WTC11 (cell line): ENCODE measurements at regions not wholly inside any gene's neighbourhood (a gene's known extent, or its start where the extent isn't known, plus 50 kb on each side); places are given as distances from the start of the nearest gene placed in this dataset.

Source experiments
- ATAC-seq: fragments of 200-7000 bp; cut with Tn5 transposase; 2 replicates; pipeline ENCODE4 v1.10.0; 2021; ENCODE audit warnings: mild to moderate bottlenecking, moderate library complexity
- CTCF ChIA-PET: fragments of 300-600 bp; sonication (Branson Sonifier 250); formaldehyde crosslinking; loops from one replicate; lab custom pipeline; 2021; ENCODE audit warnings: antibody characterized with exemption; lab: Charles Lee
- POLR2A ChIA-PET: fragments of 350-600 bp; sonication (Branson Sonifier 250); formaldehyde crosslinking; loops from one replicate; lab custom pipeline; 2021; ENCODE audit warnings: antibody characterized with exemption; lab: Charles Lee
- DNase-seq: peaks from one replicate; pipeline ENCODE4 v3.0.0; 2021; ENCODE audit warnings: low spot score
- H3K27ac Mint-ChIP-seq: 2 replicates; pipeline ENCODE4 v1.8.0; 2021; ENCODE audit warnings: mixed read lengths
- H3K27me3 Mint-ChIP-seq: 2 replicates; pipeline ENCODE4 v1.8.0; 2021; ENCODE audit warnings: low read depth, mild to moderate bottlenecking, moderate library complexity, mixed read lengths
- H3K36me3 Mint-ChIP-seq: 2 replicates; pipeline ENCODE4 v1.8.0; 2021; ENCODE audit warnings: mixed read lengths
- H3K4me1 Mint-ChIP-seq: 2 replicates; pipeline ENCODE4 v1.8.0; 2022; ENCODE audit warnings: mixed read lengths
- H3K4me3 Mint-ChIP-seq: 2 replicates; pipeline ENCODE4 v1.8.0; 2021; ENCODE audit warnings: mild to moderate bottlenecking, moderate library complexity, mixed read lengths
- H3K9me3 Mint-ChIP-seq: 2 replicates; pipeline ENCODE4 v1.8.0; 2021; ENCODE audit warnings: mixed read lengths
- EMX1 ChIP-seq: fragments of 250-450 bp; sonication (Bioruptor Pico); IDR thresholded peaks from 2 replicates; pipeline ENCODE4 v1.8.0; 2021; ENCODE audit warnings: mild to moderate bottlenecking
- ETV6 ChIP-seq: sonication (generic); formaldehyde crosslinking; IDR thresholded peaks from 2 replicates; pipeline ENCODE4 v1.8.1; 2022; ENCODE audit warnings: mild to moderate bottlenecking, missing genetic modification reagents
- FOXP1 ChIP-seq: sonication (generic); formaldehyde crosslinking; IDR thresholded peaks from 2 replicates; pipeline ENCODE4 v1.8.0; 2022; ENCODE audit warnings: missing genetic modification reagents, mild to moderate bottlenecking, moderate library complexity, borderline replicate concordance
- IRF2 ChIP-seq: sonication (generic); formaldehyde crosslinking; IDR thresholded peaks from 2 replicates; pipeline ENCODE4 v1.8.0; 2022; ENCODE audit warnings: low read depth, missing genetic modification reagents, borderline replicate concordance
- MXD4 ChIP-seq: fragments of 250-450 bp; sonication (Bioruptor Pico); IDR thresholded peaks from 2 replicates; pipeline ENCODE4 v1.8.0; 2021; ENCODE audit warnings: mild to moderate bottlenecking, moderate library complexity, borderline replicate concordance
- NFE2L1 ChIP-seq: sonication (generic); formaldehyde crosslinking; IDR thresholded peaks from 2 replicates; pipeline ENCODE4 v1.8.1; 2023; ENCODE audit warnings: missing genetic modification reagents
- NR3C1 ChIP-seq: sonication (generic); formaldehyde crosslinking; conservative IDR thresholded peaks from 2 replicates; pipeline ENCODE4 v1.8.1; 2023; ENCODE audit warnings: low read depth, mild to moderate bottlenecking, missing genetic modification reagents
- SMAD4 ChIP-seq: sonication (generic); formaldehyde crosslinking; IDR thresholded peaks from 2 replicates; pipeline ENCODE4 v1.8.0; 2022; ENCODE audit warnings: mild to moderate bottlenecking, missing genetic modification reagents
- SP1 ChIP-seq: sonication (generic); formaldehyde crosslinking; conservative IDR thresholded peaks from 2 replicates; pipeline ENCODE4 v1.8.1; 2022; ENCODE audit warnings: missing genetic modification reagents
- ZBTB21 ChIP-seq: sonication (generic); formaldehyde crosslinking; IDR thresholded peaks from 2 replicates; pipeline ENCODE4 v1.8.1; 2023; ENCODE audit warnings: mild to moderate bottlenecking, missing genetic modification reagents, borderline replicate concordance
- ZNF219 ChIP-seq: sonication (generic); formaldehyde crosslinking; IDR thresholded peaks from 2 replicates; pipeline ENCODE4 v1.8.0; 2023; ENCODE audit warnings: missing genetic modification reagents, mild to moderate bottlenecking, borderline replicate concordance
- TF ChIP-seq, protein P1 (sequence below): sonication (generic); formaldehyde crosslinking; IDR thresholded peaks from 2 replicates; pipeline ENCODE4 v1.8.1; 2022; ENCODE audit warnings: low read depth, mild to moderate bottlenecking, moderate library complexity, missing genetic modification reagents, borderline replicate concordance
- TF ChIP-seq, protein P2 (sequence below): sonication (generic); formaldehyde crosslinking; IDR thresholded peaks from 2 replicates; pipeline ENCODE4 v1.8.1; 2023; ENCODE audit warnings: mild to moderate bottlenecking, missing genetic modification reagents
- TF ChIP-seq, protein P3 (sequence below): sonication (generic); formaldehyde crosslinking; IDR thresholded peaks from 2 replicates; pipeline ENCODE4 v1.8.1; 2022; ENCODE audit warnings: mild to moderate bottlenecking, moderate library complexity, missing genetic modification reagents
- TF ChIP-seq, protein P4 (sequence below): fragments of 250-450 bp; sonication (Bioruptor Pico); conservative IDR thresholded peaks from 2 replicates; pipeline ENCODE4 v1.9.0; 2021; ENCODE audit warnings: mild to moderate bottlenecking
- TF ChIP-seq, protein P5 (sequence below): fragments of 200-600 bp; IDR thresholded peaks from 2 replicates; pipeline ENCODE4 v1.8.0; 2022; ENCODE audit warnings: antibody characterized with exemption
- TF ChIP-seq, protein P6 (sequence below): sonication (generic); formaldehyde crosslinking; IDR thresholded peaks from 2 replicates; pipeline ENCODE4 v1.8.0; 2022; ENCODE audit warnings: mild to moderate bottlenecking, missing genetic modification reagents
- TF ChIP-seq, protein P7 (sequence below): fragments of 250-450 bp; sonication (Bioruptor Pico); IDR thresholded peaks from 2 replicates; pipeline ENCODE4 v1.9.0; 2021; ENCODE audit warnings: moderate library complexity, mild to moderate bottlenecking, inconsistent platforms, borderline replicate concordance
- TF ChIP-seq, protein P8 (sequence below): sonication (generic); formaldehyde crosslinking; IDR thresholded peaks from 2 replicates; pipeline ENCODE4 v1.8.1; 2023; ENCODE audit warnings: mild to moderate bottlenecking, missing genetic modification reagents

DNA sequence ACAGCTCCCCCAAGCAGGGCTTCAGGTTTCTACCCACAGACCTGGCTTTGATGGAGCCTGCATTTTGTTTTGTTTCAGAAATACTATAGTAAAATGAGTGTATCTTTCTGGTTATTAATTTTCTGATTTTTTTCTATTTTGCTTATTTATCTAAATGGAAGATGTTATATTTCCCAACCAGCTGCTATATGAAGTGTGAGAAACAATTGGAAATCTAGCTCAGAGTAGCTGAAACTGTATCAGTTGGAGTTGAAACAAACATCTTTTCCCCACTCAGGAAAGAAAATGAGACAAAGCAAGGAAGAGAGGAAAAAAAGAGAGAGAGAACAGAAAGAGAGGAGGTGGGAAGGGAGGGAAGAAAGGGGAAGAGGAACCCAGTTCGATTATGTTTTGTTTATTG lies 358.5 kb upstream of the ZNF507 start:
- H3K36me3 Mint-ChIP-seq, result no peaks in the 10 kb centered on the region; the same call in 1 of the 2 replicates
- no peak for ATAC-seq
- H3K4me1 Mint-ChIP-seq, result peaks cover 11% of the 10 kb centered on the region
- H3K27me3 Mint-ChIP-seq, result peaks cover 4% of the 10 kb centered on the region
- H3K27ac Mint-ChIP-seq, result no peak overlapping the region
- CTCF ChIA-PET, result interaction anchor here (1.1 kb wide), 1 partner anchor 932 kb away, joined by 3 read pairs; no protein-coding TSS in a partner anchor
- H3K4me3 Mint-ChIP-seq, result no peak overlapping the region
- POLR2A ChIA-PET, result no interaction called here
- TF ChIP-seq EMX1 (no peak), SMAD4 (CRISPR knock-in tag) (no peak), ETV6 (CRISPR knock-in tag) (no peak), ZNF219 (CRISPR knock-in tag) (no peak), NR3C1 (CRISPR knock-in tag) (no peak), FOXP1 (CRISPR knock-in tag) (no peak), ZBTB21 (CRISPR knock-in tag) (no peak), NFE2L1 (CRISPR knock-in tag) (no peak), SP1 (CRISPR knock-in tag) (no peak), MXD4 (CRISPR knock-in tag) (no peak), IRF2 (CRISPR knock-in tag) (no peak)
- TF ChIP-seq, protein P1, sequence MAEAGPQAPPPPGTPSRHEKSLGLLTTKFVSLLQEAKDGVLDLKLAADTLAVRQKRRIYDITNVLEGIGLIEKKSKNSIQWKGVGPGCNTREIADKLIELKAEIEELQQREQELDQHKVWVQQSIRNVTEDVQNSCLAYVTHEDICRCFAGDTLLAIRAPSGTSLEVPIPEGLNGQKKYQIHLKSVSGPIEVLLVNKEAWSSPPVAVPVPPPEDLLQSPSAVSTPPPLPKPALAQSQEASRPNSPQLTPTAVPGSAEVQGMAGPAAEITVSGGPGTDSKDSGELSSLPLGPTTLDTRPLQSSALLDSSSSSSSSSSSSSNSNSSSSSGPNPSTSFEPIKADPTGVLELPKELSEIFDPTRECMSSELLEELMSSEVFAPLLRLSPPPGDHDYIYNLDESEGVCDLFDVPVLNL, result no peak
- TF ChIP-seq, protein P2, sequence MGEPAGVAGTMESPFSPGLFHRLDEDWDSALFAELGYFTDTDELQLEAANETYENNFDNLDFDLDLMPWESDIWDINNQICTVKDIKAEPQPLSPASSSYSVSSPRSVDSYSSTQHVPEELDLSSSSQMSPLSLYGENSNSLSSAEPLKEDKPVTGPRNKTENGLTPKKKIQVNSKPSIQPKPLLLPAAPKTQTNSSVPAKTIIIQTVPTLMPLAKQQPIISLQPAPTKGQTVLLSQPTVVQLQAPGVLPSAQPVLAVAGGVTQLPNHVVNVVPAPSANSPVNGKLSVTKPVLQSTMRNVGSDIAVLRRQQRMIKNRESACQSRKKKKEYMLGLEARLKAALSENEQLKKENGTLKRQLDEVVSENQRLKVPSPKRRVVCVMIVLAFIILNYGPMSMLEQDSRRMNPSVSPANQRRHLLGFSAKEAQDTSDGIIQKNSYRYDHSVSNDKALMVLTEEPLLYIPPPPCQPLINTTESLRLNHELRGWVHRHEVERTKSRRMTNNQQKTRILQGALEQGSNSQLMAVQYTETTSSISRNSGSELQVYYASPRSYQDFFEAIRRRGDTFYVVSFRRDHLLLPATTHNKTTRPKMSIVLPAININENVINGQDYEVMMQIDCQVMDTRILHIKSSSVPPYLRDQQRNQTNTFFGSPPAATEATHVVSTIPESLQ (CRISPR knock-in tag), result no peak
- TF ChIP-seq, protein P3, sequence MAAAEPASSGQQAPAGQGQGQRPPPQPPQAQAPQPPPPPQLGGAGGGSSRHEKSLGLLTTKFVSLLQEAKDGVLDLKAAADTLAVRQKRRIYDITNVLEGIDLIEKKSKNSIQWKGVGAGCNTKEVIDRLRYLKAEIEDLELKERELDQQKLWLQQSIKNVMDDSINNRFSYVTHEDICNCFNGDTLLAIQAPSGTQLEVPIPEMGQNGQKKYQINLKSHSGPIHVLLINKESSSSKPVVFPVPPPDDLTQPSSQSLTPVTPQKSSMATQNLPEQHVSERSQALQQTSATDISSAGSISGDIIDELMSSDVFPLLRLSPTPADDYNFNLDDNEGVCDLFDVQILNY (CRISPR knock-in tag), result no peak
- TF ChIP-seq, protein P4, sequence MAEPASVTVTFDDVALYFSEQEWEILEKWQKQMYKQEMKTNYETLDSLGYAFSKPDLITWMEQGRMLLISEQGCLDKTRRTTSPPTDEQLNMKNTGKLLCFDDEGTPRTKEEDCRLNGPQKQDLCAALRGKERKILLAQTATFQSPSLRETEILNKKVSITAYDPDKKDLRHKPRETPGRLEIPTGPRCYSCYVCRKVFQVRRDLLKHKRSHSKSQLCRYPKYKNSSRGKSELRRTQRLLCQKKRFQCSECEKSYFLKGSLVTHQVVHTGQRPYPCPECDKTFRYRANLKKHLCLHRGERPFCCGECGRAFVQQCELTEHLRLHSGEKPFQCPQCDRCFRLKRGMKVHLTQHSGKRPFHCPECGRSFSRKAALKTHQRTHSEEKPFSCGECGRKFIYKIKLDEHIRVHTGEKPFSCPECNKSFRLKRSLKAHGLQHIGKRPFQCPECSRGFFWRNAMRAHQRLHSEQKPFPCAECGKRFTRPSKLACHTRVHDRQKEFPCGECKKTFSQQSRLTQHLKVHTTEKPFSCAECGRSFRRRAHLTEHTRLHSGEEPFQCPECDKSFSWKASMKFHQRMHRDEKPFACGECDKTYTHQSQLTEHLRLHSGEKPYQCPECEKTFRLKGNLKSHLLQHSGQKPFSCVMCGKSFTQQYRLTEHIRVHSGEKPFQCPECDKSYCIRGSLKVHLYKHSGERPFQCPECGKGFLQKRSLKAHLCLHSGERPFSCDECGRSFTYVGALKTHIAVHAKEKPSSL (CRISPR knock-in tag), result no peak
- TF ChIP-seq, protein P5, sequence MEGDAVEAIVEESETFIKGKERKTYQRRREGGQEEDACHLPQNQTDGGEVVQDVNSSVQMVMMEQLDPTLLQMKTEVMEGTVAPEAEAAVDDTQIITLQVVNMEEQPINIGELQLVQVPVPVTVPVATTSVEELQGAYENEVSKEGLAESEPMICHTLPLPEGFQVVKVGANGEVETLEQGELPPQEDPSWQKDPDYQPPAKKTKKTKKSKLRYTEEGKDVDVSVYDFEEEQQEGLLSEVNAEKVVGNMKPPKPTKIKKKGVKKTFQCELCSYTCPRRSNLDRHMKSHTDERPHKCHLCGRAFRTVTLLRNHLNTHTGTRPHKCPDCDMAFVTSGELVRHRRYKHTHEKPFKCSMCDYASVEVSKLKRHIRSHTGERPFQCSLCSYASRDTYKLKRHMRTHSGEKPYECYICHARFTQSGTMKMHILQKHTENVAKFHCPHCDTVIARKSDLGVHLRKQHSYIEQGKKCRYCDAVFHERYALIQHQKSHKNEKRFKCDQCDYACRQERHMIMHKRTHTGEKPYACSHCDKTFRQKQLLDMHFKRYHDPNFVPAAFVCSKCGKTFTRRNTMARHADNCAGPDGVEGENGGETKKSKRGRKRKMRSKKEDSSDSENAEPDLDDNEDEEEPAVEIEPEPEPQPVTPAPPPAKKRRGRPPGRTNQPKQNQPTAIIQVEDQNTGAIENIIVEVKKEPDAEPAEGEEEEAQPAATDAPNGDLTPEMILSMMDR, result no peak
- TF ChIP-seq, protein P6, sequence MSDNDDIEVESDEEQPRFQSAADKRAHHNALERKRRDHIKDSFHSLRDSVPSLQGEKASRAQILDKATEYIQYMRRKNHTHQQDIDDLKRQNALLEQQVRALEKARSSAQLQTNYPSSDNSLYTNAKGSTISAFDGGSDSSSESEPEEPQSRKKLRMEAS (CRISPR knock-in tag), result no peak
- TF ChIP-seq, protein P7, sequence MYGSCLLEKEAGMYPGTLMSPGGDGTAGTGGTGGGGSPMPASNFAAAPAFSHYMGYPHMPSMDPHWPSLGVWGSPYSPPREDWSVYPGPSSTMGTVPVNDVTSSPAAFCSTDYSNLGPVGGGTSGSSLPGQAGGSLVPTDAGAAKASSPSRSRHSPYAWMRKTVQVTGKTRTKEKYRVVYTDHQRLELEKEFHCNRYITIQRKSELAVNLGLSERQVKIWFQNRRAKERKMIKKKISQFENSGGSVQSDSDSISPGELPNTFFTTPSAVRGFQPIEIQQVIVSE (CRISPR knock-in tag), result no peak
- TF ChIP-seq, protein P8, sequence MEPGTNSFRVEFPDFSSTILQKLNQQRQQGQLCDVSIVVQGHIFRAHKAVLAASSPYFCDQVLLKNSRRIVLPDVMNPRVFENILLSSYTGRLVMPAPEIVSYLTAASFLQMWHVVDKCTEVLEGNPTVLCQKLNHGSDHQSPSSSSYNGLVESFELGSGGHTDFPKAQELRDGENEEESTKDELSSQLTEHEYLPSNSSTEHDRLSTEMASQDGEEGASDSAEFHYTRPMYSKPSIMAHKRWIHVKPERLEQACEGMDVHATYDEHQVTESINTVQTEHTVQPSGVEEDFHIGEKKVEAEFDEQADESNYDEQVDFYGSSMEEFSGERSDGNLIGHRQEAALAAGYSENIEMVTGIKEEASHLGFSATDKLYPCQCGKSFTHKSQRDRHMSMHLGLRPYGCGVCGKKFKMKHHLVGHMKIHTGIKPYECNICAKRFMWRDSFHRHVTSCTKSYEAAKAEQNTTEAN (CRISPR knock-in tag), result no peak
- DNase-seq, result no peak
- H3K9me3 Mint-ChIP-seq, result peaks cover 32% of the 10 kb centered on the region
